DND-41 (cell line): ENCODE measurements at regions not wholly inside any gene's neighbourhood (a gene's known extent, or its start where the extent isn't known, plus 50 kb on each side); places are given as distances from the start of the nearest gene placed in this dataset.

Experiments
- ATAC-seq: fragments of 200-7000 bp; cut with Tn5 transposase; 3 replicates; pipeline ENCODE4 v1.9.1; 2021; ENCODE audit warnings: low read depth; ENCODE audit not compliant: insufficient read depth
- DNase-seq: peaks from one replicate; pipeline ENCODE4 v3.0.0-alpha.2; 2020
- H2AFZ ChIP-seq: 2 replicates; pipeline ENCODE4 v1.6.0; 2012; ENCODE audit warnings: low read depth, low read length
- H3K27ac ChIP-seq: 2 replicates; pipeline ENCODE4 v1.5.1; 2012; ENCODE audit warnings: low read length, inconsistent platforms
- H3K27me3 ChIP-seq: fragments of 200-600 bp; sonication (generic); 2 replicates; pipeline ENCODE4 v1.6.0; 2012; ENCODE audit warnings: low read length, mild to moderate bottlenecking, inconsistent platforms; ENCODE audit not compliant: insufficient read depth, poor library complexity
- H3K36me3 ChIP-seq: 2 replicates; pipeline ENCODE4 v1.5.1; 2012; ENCODE audit warnings: low read length, inconsistent platforms; ENCODE audit not compliant: insufficient read depth
- H3K4me1 ChIP-seq: 2 replicates; pipeline ENCODE4 v1.5.1; 2012; ENCODE audit warnings: mild to moderate bottlenecking, low read length; ENCODE audit not compliant: insufficient read depth
- H3K4me2 ChIP-seq: 2 replicates; pipeline ENCODE4 v1.6.0; 2012; ENCODE audit warnings: mild to moderate bottlenecking, moderate library complexity, low read length, inconsistent platforms; ENCODE audit not compliant: insufficient read depth
- H3K4me3 ChIP-seq, 2 experiments: fragments of 200-600 bp in 1 of 2; shearing (Covaris generic) in 1 of 2; 2 replicates each; pipeline ENCODE4 v1.5.1; 2012 to 2016; ENCODE audit warnings: inconsistent platforms in 2 of 2, low read length in 2 of 2, mild to moderate bottlenecking in 2 of 2, low read depth in 1 of 2, moderate library complexity in 1 of 2
- H3K79me2 ChIP-seq: 2 replicates; pipeline ENCODE4 v1.6.0; 2012; ENCODE audit warnings: low read length, inconsistent platforms; ENCODE audit not compliant: insufficient read depth
- H3K9ac ChIP-seq: 2 replicates; pipeline ENCODE4 v1.6.0; 2012; ENCODE audit warnings: low read depth, mild to moderate bottlenecking, inconsistent platforms, low read length, moderate library complexity
- H3K9me3 ChIP-seq: 2 replicates; pipeline ENCODE4 v1.5.1; 2012; ENCODE audit warnings: low read length, moderate library complexity, mild to moderate bottlenecking, inconsistent platforms; ENCODE audit not compliant: insufficient read depth, severe bottlenecking
- H4K20me1 ChIP-seq: 2 replicates; pipeline ENCODE4 v1.6.0; 2012; ENCODE audit warnings: low read length; ENCODE audit not compliant: insufficient read depth
- CTCF ChIP-seq: IDR thresholded peaks from 2 replicates; pipeline ENCODE4 v1.5.1; 2012; ENCODE audit warnings: borderline replicate concordance, low read length, moderate library complexity, mild to moderate bottlenecking; ENCODE audit not compliant: poor library complexity, severe bottlenecking; ENCODE audit errors: extremely low read depth
- EZH2 ChIP-seq: IDR thresholded peaks from 3 replicates; pipeline ENCODE4 v1.6.1; 2012; ENCODE audit warnings: borderline replicate concordance, low read depth, mild to moderate bottlenecking, moderate library complexity, low read length, inconsistent platforms; ENCODE audit not compliant: severe bottlenecking

GRCh38 chr1:201673093-201673492, 134.2 kb downstream of the NAV1 start:
- H2AFZ ChIP-seq, result no peak overlapping the region
- H3K4me1 ChIP-seq, result no peaks in the 10 kb centered on the region
- peaks cover 7% of the 10 kb centered on the region for H3K27me3 ChIP-seq
- no peaks in the 10 kb centered on the region for H3K36me3 ChIP-seq
- DNase-seq, result no peak
- H3K9me3 ChIP-seq, result no peaks in the 10 kb centered on the region
- no peak for ATAC-seq
- H3K79me2 ChIP-seq, result no peaks in the 10 kb centered on the region
- no peaks in the 10 kb centered on the region for H4K20me1 ChIP-seq
- TF ChIP-seq EZH2 (no peak), CTCF (no peak)
- no peak overlapping the region for H3K9ac ChIP-seq
- no peak overlapping the region for H3K4me3 ChIP-seq
- no peak overlapping the region for H3K4me2 ChIP-seq
- no peak overlapping the region for H3K27ac ChIP-seq

- no peaks in the 10 kb centered on the region for H3K79me2 ChIP-seq
- no peak overlapping the region for H3K4me2 ChIP-seq
- TF ChIP-seq CTCF (no peak), EZH2 (no peak)
- no peak overlapping the region for H3K4me3 ChIP-seq
- ATAC-seq (no peak), DNase-seq (no peak)
- no peak overlapping the region for H3K9ac ChIP-seq
- no peaks in the 10 kb centered on the region for H4K20me1 ChIP-seq
- no peak overlapping the region for H2AFZ ChIP-seq
- H3K9me3 ChIP-seq, result no peaks in the 10 kb centered on the region
- H3K27me3 ChIP-seq, result peaks cover 13% of the 10 kb centered on the region
- no peaks in the 10 kb centered on the region for H3K36me3 ChIP-seq
- H3K4me1 ChIP-seq, result no peaks in the 10 kb centered on the region
- no peak overlapping the region for H3K27ac ChIP-seq
These were observed 135.0 kb downstream of the NAV1 start for GRCh38 chr1:201673915-201674314.

GRCh38 chr1:201675143-201675542, 136.2 kb downstream of the NAV1 start:
- no peaks in the 10 kb centered on the region for H4K20me1 ChIP-seq
- peaks cover 14% of the 10 kb centered on the region for H3K27me3 ChIP-seq
- H3K9me3 ChIP-seq, result no peaks in the 10 kb centered on the region
- H3K4me1 ChIP-seq, result no peaks in the 10 kb centered on the region
- no peak overlapping the region for H3K9ac ChIP-seq
- H3K4me3 ChIP-seq, result no peak overlapping the region
- no peaks in the 10 kb centered on the region for H3K36me3 ChIP-seq
- no peak for DNase-seq
- H3K27ac ChIP-seq, result no peak overlapping the region
- H2AFZ ChIP-seq, result no peak overlapping the region
- no peaks in the 10 kb centered on the region for H3K79me2 ChIP-seq
- no peak for ATAC-seq
- no peak overlapping the region for H3K4me2 ChIP-seq
- TF ChIP-seq EZH2 (no peak), CTCF (no peak)

GRCh38 chr1:201676197-201676596, 137.3 kb downstream of the NAV1 start:
- no peak overlapping the region for H3K4me2 ChIP-seq
- H3K9ac ChIP-seq, result no peak overlapping the region
- H3K36me3 ChIP-seq, result no peaks in the 10 kb centered on the region
- no peak overlapping the region for H3K4me3 ChIP-seq
- peaks cover 14% of the 10 kb centered on the region for H3K27me3 ChIP-seq
- H3K4me1 ChIP-seq, result no peaks in the 10 kb centered on the region
- H3K27ac ChIP-seq, result no peak overlapping the region
- H2AFZ ChIP-seq, result no peak overlapping the region
- ATAC-seq, result no peak
- no peak for DNase-seq
- H3K9me3 ChIP-seq, result no peaks in the 10 kb centered on the region
- H3K79me2 ChIP-seq, result no peaks in the 10 kb centered on the region
- H4K20me1 ChIP-seq, result no peaks in the 10 kb centered on the region
- TF ChIP-seq CTCF (no peak), EZH2 (no peak)
